Osteocyte (in vitro differentiated cells): ENCODE measurements at regions not wholly inside any gene's neighbourhood (a gene's known extent, or its start where the extent isn't known, plus 50 kb on each side); places are given as distances from the start of the nearest gene placed in this dataset.

ENCODE experiments used
- DNase-seq: peaks from one replicate; pipeline ENCODE4 v3.0.0; 2021; ENCODE audit warnings: mixed read lengths; ENCODE audit not compliant: unreplicated experiment; ENCODE audit errors: extremely low spot score
- H3K27ac Mint-ChIP-seq: one replicate; pipeline ENCODE4 v1.8.0; 2021; ENCODE audit warnings: mild to moderate bottlenecking, mixed read lengths; ENCODE audit not compliant: unreplicated experiment
- H3K27me3 Mint-ChIP-seq: one replicate; pipeline ENCODE4 v1.8.0; 2021; ENCODE audit warnings: mixed read lengths; ENCODE audit not compliant: unreplicated experiment
- H3K36me3 Mint-ChIP-seq: one replicate; pipeline ENCODE4 v1.8.0; 2021; ENCODE audit warnings: mixed read lengths; ENCODE audit not compliant: unreplicated experiment
- H3K4me1 Mint-ChIP-seq: one replicate; pipeline ENCODE4 v1.8.0; 2021; ENCODE audit warnings: mixed read lengths; ENCODE audit not compliant: unreplicated experiment
- H3K4me3 Mint-ChIP-seq: one replicate; pipeline ENCODE4 v1.8.0; 2021; ENCODE audit warnings: mild to moderate bottlenecking, moderate library complexity, mixed read lengths; ENCODE audit not compliant: unreplicated experiment
- H3K9me3 Mint-ChIP-seq: one replicate; pipeline ENCODE4 v1.8.0; 2021; ENCODE audit warnings: mixed read lengths; ENCODE audit not compliant: unreplicated experiment
- TF ChIP-seq, protein P1 (sequence below): fragments of 200-600 bp; sonication (generic); IDR thresholded peaks from 2 replicates; pipeline ENCODE4 v1.5.0; 2021; ENCODE audit warnings: antibody characterized with exemption, mild to moderate bottlenecking, moderate library complexity

DNA sequence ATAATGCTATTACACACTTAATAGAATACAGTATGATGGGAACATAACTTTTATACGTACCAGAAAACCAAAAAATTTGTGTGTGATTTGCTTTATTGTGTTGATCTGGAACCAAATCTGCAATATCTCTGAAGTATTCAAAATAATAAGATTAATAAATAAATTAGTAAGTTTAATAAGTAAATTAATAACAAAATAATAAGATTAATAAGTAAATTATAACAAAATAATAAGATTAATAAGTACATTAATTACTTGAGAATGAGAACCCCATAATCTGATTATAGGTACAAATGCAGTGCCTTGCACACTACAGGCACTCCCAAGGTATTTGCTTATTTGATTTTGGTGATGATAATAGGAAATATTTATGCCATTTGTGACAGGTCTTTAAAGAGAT lies 267.4 kb downstream of the ZNF326 start:
- Mint-ChIP-seq H3K36me3 (no peaks in the 10 kb centered on the region), H3K27ac (no peak overlapping the region), H3K4me3 (no peak overlapping the region), H3K4me1 (no peaks in the 10 kb centered on the region), H3K9me3 (no peaks in the 10 kb centered on the region), H3K27me3 (no peaks in the 10 kb centered on the region)
- no peak for DNase-seq
- TF ChIP-seq, protein P1, sequence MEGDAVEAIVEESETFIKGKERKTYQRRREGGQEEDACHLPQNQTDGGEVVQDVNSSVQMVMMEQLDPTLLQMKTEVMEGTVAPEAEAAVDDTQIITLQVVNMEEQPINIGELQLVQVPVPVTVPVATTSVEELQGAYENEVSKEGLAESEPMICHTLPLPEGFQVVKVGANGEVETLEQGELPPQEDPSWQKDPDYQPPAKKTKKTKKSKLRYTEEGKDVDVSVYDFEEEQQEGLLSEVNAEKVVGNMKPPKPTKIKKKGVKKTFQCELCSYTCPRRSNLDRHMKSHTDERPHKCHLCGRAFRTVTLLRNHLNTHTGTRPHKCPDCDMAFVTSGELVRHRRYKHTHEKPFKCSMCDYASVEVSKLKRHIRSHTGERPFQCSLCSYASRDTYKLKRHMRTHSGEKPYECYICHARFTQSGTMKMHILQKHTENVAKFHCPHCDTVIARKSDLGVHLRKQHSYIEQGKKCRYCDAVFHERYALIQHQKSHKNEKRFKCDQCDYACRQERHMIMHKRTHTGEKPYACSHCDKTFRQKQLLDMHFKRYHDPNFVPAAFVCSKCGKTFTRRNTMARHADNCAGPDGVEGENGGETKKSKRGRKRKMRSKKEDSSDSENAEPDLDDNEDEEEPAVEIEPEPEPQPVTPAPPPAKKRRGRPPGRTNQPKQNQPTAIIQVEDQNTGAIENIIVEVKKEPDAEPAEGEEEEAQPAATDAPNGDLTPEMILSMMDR: no peak

DNA sequence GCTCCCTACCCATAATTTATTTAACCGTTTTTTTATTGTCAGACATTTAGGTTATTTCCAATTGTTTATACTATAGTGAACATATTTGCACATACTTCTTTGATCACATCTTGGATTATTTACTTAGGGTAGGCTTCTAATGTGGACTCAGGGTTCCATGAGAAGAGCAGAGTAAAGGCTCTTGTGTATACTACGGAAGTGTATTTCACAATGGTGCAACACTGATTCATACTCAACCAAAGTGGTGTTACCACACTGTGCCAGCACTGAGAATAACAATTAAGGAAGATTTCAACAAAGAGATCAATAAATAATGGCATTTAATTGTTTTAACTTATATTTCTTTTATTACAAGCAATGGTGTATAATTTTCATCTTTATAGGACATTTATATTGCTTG lies 251.2 kb downstream of the ZNF326 start:
- TF ChIP-seq, protein P1: no peak
- H3K4me3 Mint-ChIP-seq: no peak overlapping the region
- no peaks in the 10 kb centered on the region for H3K4me1 Mint-ChIP-seq
- DNase-seq: no peak
- no peak overlapping the region for H3K27ac Mint-ChIP-seq
- H3K27me3 Mint-ChIP-seq: no peaks in the 10 kb centered on the region
- H3K9me3 Mint-ChIP-seq: peaks cover 17% of the 10 kb centered on the region
- H3K36me3 Mint-ChIP-seq: no peaks in the 10 kb centered on the region

DNA sequence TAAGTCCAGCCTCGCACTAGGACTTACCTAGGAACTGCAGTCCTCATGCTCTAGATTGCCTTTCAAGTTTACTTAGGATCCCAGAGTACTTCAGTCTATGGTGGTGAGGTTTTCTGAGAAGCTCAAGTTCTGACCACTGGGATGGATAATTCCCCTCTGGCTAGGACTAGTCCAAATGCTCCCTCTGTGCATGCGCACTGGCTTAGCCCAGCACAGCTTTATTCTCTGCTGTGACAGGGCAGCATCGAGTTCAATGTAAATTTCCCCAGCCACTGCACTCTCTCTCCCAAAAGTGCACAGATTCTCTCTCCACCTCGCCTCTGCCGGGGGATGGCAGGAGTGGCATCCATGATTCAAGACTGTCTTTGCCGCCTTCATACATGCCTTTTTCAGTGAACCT lies 241.6 kb downstream of the ZNF326 start:
- TF ChIP-seq, protein P1: no peak
- H3K27me3 Mint-ChIP-seq: peaks cover 3% of the 10 kb centered on the region
- H3K27ac Mint-ChIP-seq: no peak overlapping the region
- no peaks in the 10 kb centered on the region for H3K4me1 Mint-ChIP-seq
- no peaks in the 10 kb centered on the region for H3K36me3 Mint-ChIP-seq
- H3K9me3 Mint-ChIP-seq: peaks cover 8% of the 10 kb centered on the region
- H3K4me3 Mint-ChIP-seq: no peak overlapping the region
- no peak for DNase-seq

DNA sequence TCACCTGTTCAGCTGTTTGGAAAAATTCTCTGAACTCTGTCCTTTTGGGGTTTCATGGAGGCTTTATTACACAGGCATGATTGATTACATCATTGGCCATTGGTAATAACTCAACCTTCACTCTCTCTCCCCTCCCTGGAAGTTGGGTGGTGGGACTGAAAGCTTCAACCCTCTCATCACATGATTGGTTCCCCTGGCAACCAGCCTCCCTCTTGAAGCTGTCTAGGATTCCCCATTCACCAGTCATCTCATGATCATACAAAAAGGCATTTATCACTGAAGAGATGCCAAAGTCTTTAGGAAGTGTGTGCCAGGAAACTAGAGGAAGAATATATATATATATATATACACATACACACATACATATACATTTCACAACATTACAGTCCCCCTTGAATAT lies 228.5 kb downstream of the ZNF326 start:
- H3K4me3 Mint-ChIP-seq: no peak overlapping the region
- TF ChIP-seq, protein P1: no peak
- no peaks in the 10 kb centered on the region for H3K4me1 Mint-ChIP-seq
- no peaks in the 10 kb centered on the region for H3K36me3 Mint-ChIP-seq
- no peak overlapping the region for H3K27ac Mint-ChIP-seq
- DNase-seq: no peak
- peaks cover 9% of the 10 kb centered on the region for H3K9me3 Mint-ChIP-seq
- peaks cover 7% of the 10 kb centered on the region for H3K27me3 Mint-ChIP-seq

DNA sequence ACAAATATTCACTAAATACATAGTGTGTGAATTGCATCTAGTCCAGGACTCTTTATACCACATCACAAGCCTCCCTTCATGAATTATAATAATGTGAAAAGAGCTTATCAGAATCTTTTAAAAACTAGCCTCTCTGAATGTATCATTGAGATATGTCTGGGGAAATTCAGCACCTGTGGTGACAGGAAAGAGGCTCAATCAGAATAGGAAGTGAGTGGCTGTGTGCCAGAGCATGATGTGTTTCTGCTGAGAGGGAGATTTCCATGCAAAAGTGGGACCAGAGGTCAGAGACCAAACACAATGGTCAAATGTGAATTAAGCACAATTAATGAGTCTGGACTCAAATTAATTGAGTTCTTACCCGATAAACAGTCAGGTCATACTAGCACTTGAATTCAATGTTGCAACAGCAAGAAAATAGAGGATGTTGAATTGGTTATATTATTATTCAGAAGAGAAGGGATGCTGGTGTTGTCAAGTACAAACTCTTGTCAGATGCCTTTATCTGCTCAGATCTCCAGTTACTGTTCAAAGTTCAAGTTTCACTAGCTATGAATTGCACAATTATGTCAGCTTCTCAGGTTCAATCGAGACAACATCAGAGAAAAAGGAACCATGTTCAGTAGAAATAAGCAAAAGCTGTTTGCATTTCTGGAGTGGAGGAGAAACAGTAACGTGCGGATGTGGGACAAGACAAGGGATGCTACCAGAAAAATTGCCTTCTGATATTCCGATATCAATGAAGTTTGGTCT lies 226.2 kb downstream of the ZNF326 start:
- H3K27ac Mint-ChIP-seq: no peak overlapping the region
- no peaks in the 10 kb centered on the region for H3K36me3 Mint-ChIP-seq
- no peak for DNase-seq
- no peak overlapping the region for H3K4me3 Mint-ChIP-seq
- TF ChIP-seq, protein P1: no peak
- H3K4me1 Mint-ChIP-seq: no peaks in the 10 kb centered on the region
- H3K27me3 Mint-ChIP-seq: peaks cover 7% of the 10 kb centered on the region
- peaks cover 9% of the 10 kb centered on the region for H3K9me3 Mint-ChIP-seq
